Adrenal gland (tissue), 5 donors: ENCODE measurements at regions not wholly inside any gene's neighbourhood (a gene's known extent, or its start where the extent isn't known, plus 50 kb on each side); places are given as distances from the start of the nearest gene placed in this dataset.

Experiments used
- POLR2A ChIP-seq, 2 donors: fragments of 450-650 bp; IDR thresholded peaks; one replicate each; pipeline ENCODE4 v1.6.1; 2017; ENCODE audit warnings: antibody characterized with exemption in 2 of 2, mild to moderate bottlenecking in 2 of 2, moderate library complexity in 1 of 2
- TF ChIP-seq, protein P1 (sequence below), 6 experiments: fragments of 450-650 bp in 4 of 6; fragments of 200-600 bp in 2 of 6; sonication (generic) in 1 of 6; IDR thresholded peaks; 1 replicate in 5 of 6; 2 replicates in 1 of 6; pipeline versions ENCODE4 v1.5.1 to v1.8.0; 2016 to 2021; ENCODE audit warnings: antibody characterized with exemption in 6 of 6, mild to moderate bottlenecking in 2 of 6, moderate library complexity in 1 of 6
- donor health status: DM: no; HTN: no; CAD: no.

DNA sequence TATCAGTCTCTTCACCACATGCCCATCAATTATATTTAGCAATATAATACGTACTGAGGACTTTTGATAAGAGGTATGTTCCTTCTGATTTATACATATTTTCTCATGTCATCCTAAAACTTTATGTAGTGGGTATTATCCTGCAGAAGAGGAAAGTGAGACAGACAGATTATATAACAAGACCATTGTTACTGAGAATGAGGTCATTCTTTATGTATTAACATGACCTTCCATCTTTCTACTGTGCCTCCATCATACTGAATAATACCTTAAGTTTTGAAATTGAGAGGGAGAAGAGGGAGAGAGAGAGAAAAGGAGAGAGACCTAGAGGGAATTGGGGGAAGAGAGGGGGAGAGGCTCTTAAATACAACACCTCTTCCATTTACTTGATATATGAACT, 90.9 kb upstream of the CARMIL1 start:
- TF ChIP-seq, protein P1, sequence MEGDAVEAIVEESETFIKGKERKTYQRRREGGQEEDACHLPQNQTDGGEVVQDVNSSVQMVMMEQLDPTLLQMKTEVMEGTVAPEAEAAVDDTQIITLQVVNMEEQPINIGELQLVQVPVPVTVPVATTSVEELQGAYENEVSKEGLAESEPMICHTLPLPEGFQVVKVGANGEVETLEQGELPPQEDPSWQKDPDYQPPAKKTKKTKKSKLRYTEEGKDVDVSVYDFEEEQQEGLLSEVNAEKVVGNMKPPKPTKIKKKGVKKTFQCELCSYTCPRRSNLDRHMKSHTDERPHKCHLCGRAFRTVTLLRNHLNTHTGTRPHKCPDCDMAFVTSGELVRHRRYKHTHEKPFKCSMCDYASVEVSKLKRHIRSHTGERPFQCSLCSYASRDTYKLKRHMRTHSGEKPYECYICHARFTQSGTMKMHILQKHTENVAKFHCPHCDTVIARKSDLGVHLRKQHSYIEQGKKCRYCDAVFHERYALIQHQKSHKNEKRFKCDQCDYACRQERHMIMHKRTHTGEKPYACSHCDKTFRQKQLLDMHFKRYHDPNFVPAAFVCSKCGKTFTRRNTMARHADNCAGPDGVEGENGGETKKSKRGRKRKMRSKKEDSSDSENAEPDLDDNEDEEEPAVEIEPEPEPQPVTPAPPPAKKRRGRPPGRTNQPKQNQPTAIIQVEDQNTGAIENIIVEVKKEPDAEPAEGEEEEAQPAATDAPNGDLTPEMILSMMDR (IDR thresholded peaks at IDR 0.05), result no peak
- TF ChIP-seq POLR2A (IDR thresholded peaks at IDR 0.05), result no peak
